ENCODE measurements at regions not wholly inside any gene's neighbourhood (a gene's known extent, or its start where the extent isn't known, plus 50 kb on each side); places are given as distances from the start of the nearest gene placed in this dataset.

DNA sequence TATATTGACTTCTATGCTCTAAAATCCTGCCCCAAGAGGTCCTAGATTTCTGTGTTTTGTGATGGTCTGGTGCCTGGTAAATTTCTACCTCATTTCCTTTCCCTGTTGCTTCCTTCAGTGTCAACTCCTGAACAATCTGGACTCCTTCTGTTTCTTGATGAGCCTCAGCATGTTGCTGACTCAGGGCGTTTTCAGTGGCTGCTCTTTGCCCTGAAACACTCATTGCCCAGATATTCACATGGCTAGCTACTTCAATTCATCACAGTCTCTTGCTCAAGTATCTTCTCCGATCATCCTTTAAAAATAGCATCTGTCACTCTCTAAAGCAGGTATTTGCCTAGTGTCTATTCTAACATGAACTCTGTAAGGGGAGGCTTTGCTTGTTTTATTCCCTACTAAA, 526.3 kb upstream of the RAG2 start:
- Histone ChIP-seq H3K4me3 (ENCODE audit: insufficient read depth, low read depth, low read length) (no peak overlapping the region), H3K4me1 (ENCODE audit: control insufficient read depth, insufficient read depth, low read length) (no peaks in the 10 kb centered on the region), H3K27ac (ENCODE audit: insufficient read depth, low read depth, low read length, poor library complexity, severe bottlenecking) (no peak overlapping the region), H3K27me3 (ENCODE audit: control insufficient read depth, insufficient read depth, low read length, poor library complexity, severe bottlenecking) (no peaks in the 10 kb centered on the region), H3K9me3 (ENCODE audit: control insufficient read depth, low read length) (no peaks in the 10 kb centered on the region), H3K36me3 (ENCODE audit: control insufficient read depth, insufficient read depth, low read length) (no peaks in the 10 kb centered on the region)
- WGBS, 2 experiments = 84 to 91% methylated on average over 2 of the region's 2 CpGs

DNA sequence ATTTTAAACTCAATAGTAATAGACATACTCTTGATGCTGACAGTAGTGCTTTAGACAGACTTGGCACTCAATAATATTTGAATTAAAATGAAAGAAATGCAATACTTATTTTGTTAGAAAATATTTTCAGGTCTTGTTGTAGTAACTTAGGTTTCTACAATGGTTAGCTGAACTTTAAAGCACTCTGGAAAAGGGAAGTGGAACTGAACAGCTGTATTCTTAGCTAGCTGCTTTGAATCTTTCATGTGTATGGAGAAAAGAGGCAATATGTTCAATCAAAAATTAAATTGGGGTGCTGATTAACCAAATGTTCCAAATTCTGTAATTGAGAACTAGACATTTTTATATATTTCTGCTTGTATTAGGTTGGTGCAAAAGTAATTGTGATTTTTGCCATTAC, 517.9 kb upstream of the RAG2 start:
- no peaks in the 10 kb centered on the region for H3K4me1 ChIP-seq (ENCODE audit: control insufficient read depth, insufficient read depth, low read length)
- H3K27me3 ChIP-seq (ENCODE audit: control insufficient read depth, insufficient read depth, low read length, poor library complexity, severe bottlenecking) = no peaks in the 10 kb centered on the region
- no peaks in the 10 kb centered on the region for H3K9me3 ChIP-seq (ENCODE audit: control insufficient read depth, low read length)
- no peak overlapping the region for H3K4me3 ChIP-seq (ENCODE audit: insufficient read depth, low read depth, low read length)
- no peaks in the 10 kb centered on the region for H3K36me3 ChIP-seq (ENCODE audit: control insufficient read depth, insufficient read depth, low read length)
- H3K27ac ChIP-seq (ENCODE audit: insufficient read depth, low read depth, low read length, poor library complexity, severe bottlenecking) = no peak overlapping the region

DNA sequence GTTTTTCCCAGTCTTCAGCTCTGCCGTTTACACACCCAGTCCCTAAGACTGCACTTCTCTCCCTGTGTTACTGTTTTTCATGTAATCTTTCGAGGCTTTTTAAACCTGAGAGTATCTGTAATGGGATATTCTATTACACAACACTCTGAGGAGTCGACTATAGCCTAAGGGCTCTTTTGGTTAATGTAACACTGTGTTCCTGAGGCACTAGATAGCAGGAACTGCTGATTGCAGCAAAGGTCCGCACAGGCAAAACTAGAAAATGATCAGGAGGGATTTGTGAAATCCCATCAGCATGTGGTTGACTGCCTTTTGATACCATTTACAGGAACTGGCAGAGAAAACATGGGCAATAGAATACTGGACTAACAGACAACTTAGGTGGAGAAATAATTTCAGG, 512.3 kb upstream of the RAG2 start:
- WGBS, 2 experiments = 80 to 83% methylated on average over 4 of the region's 4 CpGs
- H3K9me3 ChIP-seq (ENCODE audit: control insufficient read depth, low read length) = no peaks in the 10 kb centered on the region
- no peak overlapping the region for H3K27ac ChIP-seq (ENCODE audit: insufficient read depth, low read depth, low read length, poor library complexity, severe bottlenecking)
- H3K36me3 ChIP-seq (ENCODE audit: control insufficient read depth, insufficient read depth, low read length) = no peaks in the 10 kb centered on the region
- no peak overlapping the region for H3K4me3 ChIP-seq (ENCODE audit: insufficient read depth, low read depth, low read length)
- H3K27me3 ChIP-seq (ENCODE audit: control insufficient read depth, insufficient read depth, low read length, poor library complexity, severe bottlenecking) = no peaks in the 10 kb centered on the region
- H3K4me1 ChIP-seq (ENCODE audit: control insufficient read depth, insufficient read depth, low read length) = no peaks in the 10 kb centered on the region

DNA sequence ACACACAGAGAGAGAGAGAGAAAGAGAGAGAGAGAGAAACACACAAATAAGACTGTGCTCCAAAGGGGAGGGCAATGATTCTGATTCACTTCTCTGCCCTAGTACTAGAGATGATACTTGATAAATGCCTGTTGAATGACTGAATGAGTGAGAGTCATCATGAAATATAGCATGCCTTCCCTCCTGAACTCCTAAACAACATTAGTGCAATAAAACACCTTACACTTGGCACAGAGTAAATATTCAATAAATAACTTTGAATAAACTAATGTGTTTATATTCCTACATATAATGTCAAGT, 511.2 kb upstream of the RAG2 start:
- no peaks in the 10 kb centered on the region for H3K27me3 ChIP-seq (ENCODE audit: control insufficient read depth, insufficient read depth, low read length, poor library complexity, severe bottlenecking)
- no peaks in the 10 kb centered on the region for H3K9me3 ChIP-seq (ENCODE audit: control insufficient read depth, low read length)
- H3K27ac ChIP-seq (ENCODE audit: insufficient read depth, low read depth, low read length, poor library complexity, severe bottlenecking) = no peak overlapping the region
- H3K4me1 ChIP-seq (ENCODE audit: control insufficient read depth, insufficient read depth, low read length) = no peaks in the 10 kb centered on the region
- H3K4me3 ChIP-seq (ENCODE audit: insufficient read depth, low read depth, low read length) = no peak overlapping the region
- H3K36me3 ChIP-seq (ENCODE audit: control insufficient read depth, insufficient read depth, low read length) = no peaks in the 10 kb centered on the region

DNA sequence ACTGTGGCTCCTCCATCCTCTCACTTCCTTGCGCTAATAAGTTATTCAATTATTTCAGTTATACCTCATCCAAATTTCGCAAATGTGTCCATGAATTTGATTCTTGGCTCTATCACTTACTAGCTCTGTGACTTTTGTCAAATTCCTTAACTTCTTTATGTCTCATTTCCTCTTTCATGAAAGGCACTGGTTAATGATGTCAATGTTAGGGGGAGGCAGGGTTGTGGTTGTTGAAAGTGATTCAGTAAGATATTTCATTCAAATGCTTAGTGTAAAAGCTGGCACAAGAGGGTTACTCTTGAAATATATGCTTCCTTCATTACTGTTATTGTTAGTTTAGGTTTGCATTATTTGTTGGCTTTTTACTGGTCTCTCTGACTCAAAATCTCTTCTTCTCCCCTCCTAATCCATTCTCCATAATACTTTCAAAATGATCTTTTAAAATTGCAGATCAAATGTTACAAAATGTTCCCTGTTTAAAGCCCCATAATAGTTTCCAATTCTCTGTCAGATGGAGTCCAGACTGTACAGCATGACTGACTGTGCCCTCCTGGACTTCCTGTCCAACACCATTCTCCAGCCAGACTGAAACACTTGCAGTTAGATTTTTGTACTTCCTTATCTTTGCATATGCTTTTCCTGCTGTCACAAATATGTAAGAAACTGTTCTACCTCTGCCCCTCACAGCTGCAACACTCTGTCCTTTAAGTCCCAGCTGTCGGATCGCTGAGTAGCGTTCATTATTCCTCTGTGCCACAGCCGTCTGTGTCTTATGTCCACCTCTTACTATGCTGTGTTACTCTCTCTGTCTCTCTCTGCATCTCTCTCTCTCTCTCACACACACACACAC, 510.6 kb upstream of the RAG2 start:
- Histone ChIP-seq H3K36me3 (ENCODE audit: control insufficient read depth, insufficient read depth, low read length) (no peaks in the 10 kb centered on the region), H3K27me3 (ENCODE audit: control insufficient read depth, insufficient read depth, low read length, poor library complexity, severe bottlenecking) (no peaks in the 10 kb centered on the region), H3K4me3 (ENCODE audit: insufficient read depth, low read depth, low read length) (no peak overlapping the region), H3K9me3 (ENCODE audit: control insufficient read depth, low read length) (no peaks in the 10 kb centered on the region), H3K4me1 (ENCODE audit: control insufficient read depth, insufficient read depth, low read length) (no peaks in the 10 kb centered on the region), H3K27ac (ENCODE audit: insufficient read depth, low read depth, low read length, poor library complexity, severe bottlenecking) (no peak overlapping the region)
- WGBS, 2 experiments = 90 to 93% methylated on average over 6 of the region's 6 CpGs

DNA sequence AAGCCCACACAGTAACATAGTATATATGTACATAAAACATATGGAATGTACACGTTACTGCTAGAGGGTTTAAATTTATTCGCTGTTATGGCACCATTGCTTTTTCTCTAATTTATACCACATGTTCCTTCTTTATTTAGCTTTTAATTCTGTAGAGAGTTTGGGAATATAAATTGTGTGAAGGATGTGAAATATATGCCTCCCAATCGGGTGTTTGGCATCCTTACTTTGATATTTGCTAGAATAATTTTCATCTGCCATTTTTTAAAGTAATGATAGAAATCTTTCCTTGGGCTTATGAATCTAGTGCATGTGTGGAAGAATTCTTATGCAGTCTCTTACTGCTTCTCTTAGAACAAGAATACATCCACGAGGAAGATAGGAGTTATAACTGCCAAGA, 509.8 kb upstream of the RAG2 start:
- no peaks in the 10 kb centered on the region for H3K9me3 ChIP-seq (ENCODE audit: control insufficient read depth, low read length)
- H3K4me3 ChIP-seq (ENCODE audit: insufficient read depth, low read depth, low read length) = no peak overlapping the region
- no peaks in the 10 kb centered on the region for H3K27me3 ChIP-seq (ENCODE audit: control insufficient read depth, insufficient read depth, low read length, poor library complexity, severe bottlenecking)
- no peaks in the 10 kb centered on the region for H3K36me3 ChIP-seq (ENCODE audit: control insufficient read depth, insufficient read depth, low read length)
- WGBS, 2 experiments = 86 to 93% methylated on average over 1 to 2 of the region's 4 CpGs
- H3K27ac ChIP-seq (ENCODE audit: insufficient read depth, low read depth, low read length, poor library complexity, severe bottlenecking) = no peak overlapping the region
- H3K4me1 ChIP-seq (ENCODE audit: control insufficient read depth, insufficient read depth, low read length) = no peaks in the 10 kb centered on the region

DNA sequence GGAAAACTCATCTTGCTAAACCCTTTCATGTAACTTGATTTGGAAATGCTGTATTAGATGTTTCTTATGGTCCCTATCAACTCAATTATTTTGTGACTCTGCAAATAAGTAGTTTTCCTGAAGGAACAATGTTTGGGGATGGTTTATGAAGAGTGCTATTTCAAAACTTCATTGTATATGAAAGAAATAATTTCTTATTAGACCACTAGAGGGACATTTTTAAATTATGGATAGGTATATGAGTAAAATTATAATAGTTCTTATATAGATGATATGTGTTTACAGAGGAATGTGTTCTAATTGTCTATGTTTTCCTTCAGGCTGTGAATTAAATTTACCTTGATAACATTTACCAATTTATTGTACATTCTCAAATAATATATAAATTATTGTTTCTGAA, 509.4 kb upstream of the RAG2 start:
- Histone ChIP-seq H3K36me3 (ENCODE audit: control insufficient read depth, insufficient read depth, low read length) (no peaks in the 10 kb centered on the region), H3K27me3 (ENCODE audit: control insufficient read depth, insufficient read depth, low read length, poor library complexity, severe bottlenecking) (no peaks in the 10 kb centered on the region), H3K27ac (ENCODE audit: insufficient read depth, low read depth, low read length, poor library complexity, severe bottlenecking) (no peak overlapping the region), H3K4me1 (ENCODE audit: control insufficient read depth, insufficient read depth, low read length) (no peaks in the 10 kb centered on the region), H3K4me3 (ENCODE audit: insufficient read depth, low read depth, low read length) (no peak overlapping the region), H3K9me3 (ENCODE audit: control insufficient read depth, low read length) (no peaks in the 10 kb centered on the region)

DNA sequence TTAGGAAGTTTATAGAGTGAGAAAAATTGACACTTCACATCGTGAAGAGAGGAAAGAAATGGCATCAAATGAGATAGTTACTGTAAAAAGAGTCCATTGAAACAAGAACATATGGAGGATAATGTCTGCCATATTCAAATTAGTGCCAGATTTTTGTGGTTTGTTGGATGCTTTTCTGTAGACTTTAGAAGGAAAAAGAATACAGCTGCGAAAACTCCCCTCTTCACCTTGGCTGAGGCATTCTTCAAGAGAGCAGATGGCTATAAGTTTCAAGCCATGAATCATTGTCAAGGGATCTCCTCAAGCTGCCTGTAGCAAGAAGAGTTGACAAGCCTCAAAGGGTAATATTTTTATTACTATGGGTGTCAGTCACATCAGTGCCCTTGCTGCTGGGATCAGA, 507.4 kb upstream of the RAG2 start:
- 85 to 98% methylated on average over 2 of the region's 2 CpGs for WGBS, 2 experiments
- no peaks in the 10 kb centered on the region for H3K9me3 ChIP-seq (ENCODE audit: control insufficient read depth, low read length)
- no peak overlapping the region for H3K27ac ChIP-seq (ENCODE audit: insufficient read depth, low read depth, low read length, poor library complexity, severe bottlenecking)
- no peaks in the 10 kb centered on the region for H3K4me1 ChIP-seq (ENCODE audit: control insufficient read depth, insufficient read depth, low read length)
- H3K27me3 ChIP-seq (ENCODE audit: control insufficient read depth, insufficient read depth, low read length, poor library complexity, severe bottlenecking) = no peaks in the 10 kb centered on the region
- H3K36me3 ChIP-seq (ENCODE audit: control insufficient read depth, insufficient read depth, low read length) = no peaks in the 10 kb centered on the region
- H3K4me3 ChIP-seq (ENCODE audit: insufficient read depth, low read depth, low read length) = no peak overlapping the region

DNA sequence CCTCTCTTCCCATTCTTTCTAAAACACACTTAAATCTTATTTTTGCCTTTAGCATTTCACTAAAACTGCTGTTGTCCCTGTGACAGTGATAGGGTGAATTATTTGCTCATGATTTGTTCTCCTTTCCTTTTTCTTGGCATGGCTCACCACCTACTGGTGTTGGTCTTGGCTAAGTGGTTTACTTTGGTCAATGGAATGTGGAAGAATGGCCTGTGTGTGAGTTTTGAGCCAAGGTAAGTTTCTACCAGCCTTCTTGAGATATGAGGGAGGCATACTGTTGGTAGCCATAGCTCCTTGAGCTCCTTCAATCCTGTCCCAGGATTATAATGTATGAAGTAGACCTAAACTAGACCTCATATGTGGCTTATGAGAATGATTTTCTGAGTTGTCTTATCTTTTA, 506.3 kb upstream of the RAG2 start:
- Histone ChIP-seq H3K36me3 (ENCODE audit: control insufficient read depth, insufficient read depth, low read length) (no peaks in the 10 kb centered on the region), H3K9me3 (ENCODE audit: control insufficient read depth, low read length) (no peaks in the 10 kb centered on the region), H3K27ac (ENCODE audit: insufficient read depth, low read depth, low read length, poor library complexity, severe bottlenecking) (no peak overlapping the region), H3K4me3 (ENCODE audit: insufficient read depth, low read depth, low read length) (no peak overlapping the region), H3K4me1 (ENCODE audit: control insufficient read depth, insufficient read depth, low read length) (no peaks in the 10 kb centered on the region), H3K27me3 (ENCODE audit: control insufficient read depth, insufficient read depth, low read length, poor library complexity, severe bottlenecking) (no peaks in the 10 kb centered on the region)

DNA sequence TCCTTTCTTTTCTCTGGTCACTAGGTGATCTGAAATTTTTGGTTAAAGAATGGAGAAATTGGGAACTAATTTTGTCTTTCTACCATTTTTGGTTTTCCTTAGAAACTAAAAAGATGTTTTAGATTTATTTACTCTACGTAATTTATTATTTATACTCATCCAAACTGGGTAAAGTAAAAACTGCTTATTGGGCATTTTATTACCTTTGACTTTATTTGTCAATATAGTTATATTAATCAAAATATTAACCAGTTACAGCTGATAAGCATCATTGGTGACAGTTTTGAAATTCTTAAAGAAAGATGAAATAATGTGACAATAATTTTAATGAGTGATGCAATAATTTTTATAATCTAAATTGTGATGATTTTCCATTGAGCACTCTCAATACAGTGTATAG, 502.0 kb upstream of the RAG2 start:
- WGBS, 2 experiments = no CpG with 5 or more reads among the region's 1 CpG
- no peaks in the 10 kb centered on the region for H3K9me3 ChIP-seq (ENCODE audit: control insufficient read depth, low read length)
- no peaks in the 10 kb centered on the region for H3K4me1 ChIP-seq (ENCODE audit: control insufficient read depth, insufficient read depth, low read length)
- no peaks in the 10 kb centered on the region for H3K36me3 ChIP-seq (ENCODE audit: control insufficient read depth, insufficient read depth, low read length)
- no peak overlapping the region for H3K4me3 ChIP-seq (ENCODE audit: insufficient read depth, low read depth, low read length)
- H3K27me3 ChIP-seq (ENCODE audit: control insufficient read depth, insufficient read depth, low read length, poor library complexity, severe bottlenecking) = no peaks in the 10 kb centered on the region
- H3K27ac ChIP-seq (ENCODE audit: insufficient read depth, low read depth, low read length, poor library complexity, severe bottlenecking) = no peak overlapping the region

DNA sequence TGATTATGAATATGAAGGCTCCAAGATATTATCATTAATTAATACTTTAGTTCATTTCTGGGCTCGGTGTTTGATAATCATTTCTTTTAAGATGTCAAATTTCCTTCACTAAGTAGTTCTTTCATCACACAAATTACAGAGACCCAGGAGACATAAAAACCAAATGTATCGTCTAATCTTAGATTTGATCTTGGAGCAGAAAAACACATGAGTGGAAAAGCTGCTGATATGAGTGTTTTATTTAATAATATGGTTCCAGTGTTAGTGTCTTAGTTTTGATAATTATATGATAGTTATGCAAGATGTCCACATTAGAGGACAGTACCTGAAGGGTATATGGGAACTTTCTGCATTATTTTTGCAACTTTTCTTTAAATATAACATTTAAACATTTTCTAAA, 494.5 kb upstream of the RAG2 start:
- Histone ChIP-seq H3K9me3 (ENCODE audit: control insufficient read depth, low read length) (no peaks in the 10 kb centered on the region), H3K27me3 (ENCODE audit: control insufficient read depth, insufficient read depth, low read length, poor library complexity, severe bottlenecking) (no peaks in the 10 kb centered on the region), H3K4me3 (ENCODE audit: insufficient read depth, low read depth, low read length) (no peak overlapping the region), H3K4me1 (ENCODE audit: control insufficient read depth, insufficient read depth, low read length) (no peaks in the 10 kb centered on the region), H3K27ac (ENCODE audit: insufficient read depth, low read depth, low read length, poor library complexity, severe bottlenecking) (no peak overlapping the region), H3K36me3 (ENCODE audit: control insufficient read depth, insufficient read depth, low read length) (no peaks in the 10 kb centered on the region)
- WGBS, 2 experiments = 90 to 100% methylated on average over 2 of the region's 2 CpGs
